Naive thymus-derived CD8-positive, alpha-beta T cell (primary cell): ENCODE measurements at regions not wholly inside any gene's neighbourhood (a gene's known extent, or its start where the extent isn't known, plus 50 kb on each side); places are given as distances from the start of the nearest gene placed in this dataset.
A peak's percentile ranks its signal among the peaks of the same experiment; 100 is the strongest.

Source experiments
- ATAC-seq, 2 donors: fragments of 150-1000 bp; cut with Tn5 transposase in 1 of 2; sonication (Bioruptor Pico), chemical (Tn5 transposase) in 1 of 2; 1 replicate in 1 of 2; 2 replicates in 1 of 2; pipeline ENCODE4 v1.10.0; 2021; ENCODE audit warnings: mild to moderate bottlenecking in 2 of 2, moderate library complexity in 2 of 2
- POLR2A ChIA-PET: fragments of 350-600 bp; sonication (Branson Sonifier 250); formaldehyde crosslinking; loops from one replicate; lab custom pipeline; 2021; ENCODE audit warnings: antibody characterized with exemption; lab: Charles Lee
- DNase-seq, 10 donors: peaks; one replicate each; pipeline versions ENCODE4 v3.0.0 to v3.0.0-alpha.2; 2020 to 2022
- H3K27ac Mint-ChIP-seq, 10 donors: one replicate each; pipeline ENCODE4 v1.8.0; 2020 to 2022; ENCODE audit warnings: mild to moderate bottlenecking in 10 of 10, mixed read lengths in 10 of 10, moderate library complexity in 4 of 10, inconsistent platforms in 1 of 10
- H3K27me3 Mint-ChIP-seq, 5 donors: one replicate each; pipeline ENCODE4 v1.8.0; 2021 to 2022; ENCODE audit warnings: mixed read lengths in 5 of 5
- H3K36me3 Mint-ChIP-seq, 3 donors: one replicate each; pipeline ENCODE4 v1.8.0; 2020 to 2022; ENCODE audit warnings: mixed read lengths in 3 of 3, mild to moderate bottlenecking in 2 of 3, inconsistent platforms in 1 of 3
- H3K4me1 Mint-ChIP-seq, 4 donors: one replicate each; pipeline ENCODE4 v1.8.0; 2021 to 2022; ENCODE audit warnings: mixed read lengths in 4 of 4
- H3K4me3 Mint-ChIP-seq, 10 donors: one replicate each; pipeline ENCODE4 v1.8.0; 2020 to 2022; ENCODE audit warnings: mild to moderate bottlenecking in 10 of 10, mixed read lengths in 10 of 10, moderate library complexity in 6 of 10, inconsistent platforms in 1 of 10
- H3K9me3 Mint-ChIP-seq, 9 donors: one replicate each; pipeline ENCODE4 v1.8.0; 2020 to 2022; ENCODE audit warnings: mixed read lengths in 9 of 9, mild to moderate bottlenecking in 3 of 9, inconsistent platforms in 1 of 9, moderate library complexity in 1 of 9

DNA sequence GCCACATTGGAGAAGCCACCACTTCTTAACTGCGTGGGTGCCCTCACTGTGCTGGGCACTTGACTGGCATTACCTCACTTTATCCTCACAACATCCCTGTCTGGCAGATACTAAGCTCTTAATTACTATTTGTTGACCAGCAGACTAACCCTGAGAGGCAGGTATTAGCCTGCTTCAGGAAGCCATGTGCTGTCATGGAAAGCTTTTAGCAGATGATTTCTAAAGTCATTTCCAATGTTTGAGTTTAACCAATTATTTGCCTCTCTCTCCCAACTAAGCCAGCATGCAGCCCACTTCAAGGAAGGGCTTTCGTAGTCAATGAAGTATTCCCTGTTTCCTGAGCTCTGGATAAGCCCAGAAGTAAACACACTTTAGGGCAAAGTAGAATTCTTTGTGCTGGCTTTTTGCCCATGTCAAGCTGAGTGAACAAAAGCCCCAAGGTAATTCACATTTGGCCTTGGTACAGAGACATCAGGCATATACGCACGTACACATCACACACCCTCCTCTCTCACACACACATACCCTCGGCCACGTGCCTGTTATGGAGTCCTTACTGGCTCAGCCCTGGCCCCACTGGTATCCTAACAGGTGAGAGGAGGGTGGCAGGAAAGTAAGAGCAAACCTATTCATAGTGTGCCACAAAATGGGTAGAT, 108.6 kb downstream of the C1D start:
- no peaks in the 10 kb centered on the region for H3K36me3 Mint-ChIP-seq
- H3K4me3 Mint-ChIP-seq = no peak overlapping the region
- ATAC-seq (no peak), DNase-seq (no peak)
- H3K9me3 Mint-ChIP-seq = peaks cover 0 to 9% (median 0%) of the 10 kb centered on the region in 9 donors
- H3K27ac Mint-ChIP-seq = no peak overlapping the region
- peaks cover 0 to 4% (median 0%) of the 10 kb centered on the region in 4 donors for H3K4me1 Mint-ChIP-seq
- peaks cover 0 to 60% (median 14%) of the 10 kb centered on the region in 5 donors for H3K27me3 Mint-ChIP-seq
- POLR2A ChIA-PET = no interaction called here

- POLR2A ChIA-PET = no interaction called here
- peaks cover 4 to 45% (median 12%) of the 10 kb centered on the region in 5 donors for H3K27me3 Mint-ChIP-seq
- H3K4me3 Mint-ChIP-seq = no peak overlapping the region
- ATAC-seq = no peak
- no peaks in the 10 kb centered on the region for H3K4me1 Mint-ChIP-seq
- H3K27ac Mint-ChIP-seq = no peak overlapping the region
- no peak for DNase-seq
- H3K9me3 Mint-ChIP-seq = peaks cover 0 to 9% (median 2%) of the 10 kb centered on the region in 9 donors
- H3K36me3 Mint-ChIP-seq = no peaks in the 10 kb centered on the region
Observed at GRCh38 chr2:67955748-67956603, 106.8 kb downstream of the C1D start.

DNA sequence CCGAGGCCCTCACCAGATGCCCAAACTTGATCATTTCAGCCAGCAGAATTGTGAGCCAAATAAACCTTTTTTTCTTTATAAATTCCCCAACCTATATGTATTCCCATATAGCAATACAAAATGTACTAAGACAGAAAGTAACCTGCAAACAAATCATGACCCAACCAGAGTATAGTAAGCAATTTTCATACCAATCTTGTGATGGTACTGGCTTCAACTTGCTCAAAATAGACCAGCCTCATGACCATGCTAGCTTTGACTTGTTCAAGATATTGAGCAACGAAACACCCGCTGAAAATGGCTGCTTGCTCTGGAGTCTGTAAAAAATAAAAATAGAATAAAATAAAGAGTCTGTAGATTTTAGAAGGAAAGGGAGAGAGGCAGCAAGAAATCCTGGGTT, 97.6 kb downstream of the C1D start:
- no peak overlapping the region for H3K27ac Mint-ChIP-seq
- H3K36me3 Mint-ChIP-seq = no peaks in the 10 kb centered on the region
- no peaks in the 10 kb centered on the region for H3K4me1 Mint-ChIP-seq
- H3K9me3 Mint-ChIP-seq = peaks cover 0 to 4% (median 0%) of the 10 kb centered on the region in 9 donors
- ATAC-seq (no peak), DNase-seq (no peak)
- POLR2A ChIA-PET = no interaction called here
- peaks cover 0 to 16% (median 7%) of the 10 kb centered on the region in 5 donors for H3K27me3 Mint-ChIP-seq
- H3K4me3 Mint-ChIP-seq = no peak overlapping the region

- POLR2A ChIA-PET = no interaction called here
- ATAC-seq = no peak
- Mint-ChIP-seq H3K36me3 (no peaks in the 10 kb centered on the region), H3K9me3 (no peaks in the 10 kb centered on the region), H3K27ac (no peak overlapping the region), H3K27me3 (peaks cover 3 to 19% (median 9%) of the 10 kb centered on the region in 5 donors), H3K4me3 (no peak overlapping the region), H3K4me1 (peaks cover 1 to 3% (median 2%) of the 10 kb centered on the region in 4 donors)
- DNase-seq = no peak
Observed at GRCh38 chr2:67970071-67970470, 92.7 kb downstream of the C1D start.

DNA sequence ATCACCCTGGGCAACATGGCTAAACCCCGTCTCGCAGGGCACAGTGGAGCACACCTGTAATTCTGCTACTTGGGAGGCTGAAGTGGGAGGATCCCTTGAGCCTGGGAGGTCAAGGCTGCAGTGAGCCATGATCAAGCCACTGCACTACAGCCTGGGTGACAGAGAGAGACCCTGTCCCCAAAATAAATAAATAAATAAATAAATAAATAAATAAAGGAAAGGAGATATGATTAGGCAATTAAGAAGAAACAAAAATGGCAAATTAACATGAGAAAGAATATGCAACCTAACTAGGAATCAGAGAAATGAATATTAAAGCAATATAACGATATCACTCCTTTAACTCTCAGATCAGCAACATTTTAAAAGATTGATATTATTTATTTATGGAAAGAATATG, 92.3 kb downstream of the C1D start:
- Mint-ChIP-seq H3K36me3 (no peaks in the 10 kb centered on the region), H3K4me1 (peaks cover 2 to 6% (median 3%) of the 10 kb centered on the region in 4 donors), H3K9me3 (no peaks in the 10 kb centered on the region), H3K4me3 (no peak overlapping the region), H3K27ac (no peak overlapping the region), H3K27me3 (peaks cover 5 to 22% (median 6%) of the 10 kb centered on the region in 5 donors)
- no peak for DNase-seq
- no peak for ATAC-seq
- POLR2A ChIA-PET = no interaction called here

DNA sequence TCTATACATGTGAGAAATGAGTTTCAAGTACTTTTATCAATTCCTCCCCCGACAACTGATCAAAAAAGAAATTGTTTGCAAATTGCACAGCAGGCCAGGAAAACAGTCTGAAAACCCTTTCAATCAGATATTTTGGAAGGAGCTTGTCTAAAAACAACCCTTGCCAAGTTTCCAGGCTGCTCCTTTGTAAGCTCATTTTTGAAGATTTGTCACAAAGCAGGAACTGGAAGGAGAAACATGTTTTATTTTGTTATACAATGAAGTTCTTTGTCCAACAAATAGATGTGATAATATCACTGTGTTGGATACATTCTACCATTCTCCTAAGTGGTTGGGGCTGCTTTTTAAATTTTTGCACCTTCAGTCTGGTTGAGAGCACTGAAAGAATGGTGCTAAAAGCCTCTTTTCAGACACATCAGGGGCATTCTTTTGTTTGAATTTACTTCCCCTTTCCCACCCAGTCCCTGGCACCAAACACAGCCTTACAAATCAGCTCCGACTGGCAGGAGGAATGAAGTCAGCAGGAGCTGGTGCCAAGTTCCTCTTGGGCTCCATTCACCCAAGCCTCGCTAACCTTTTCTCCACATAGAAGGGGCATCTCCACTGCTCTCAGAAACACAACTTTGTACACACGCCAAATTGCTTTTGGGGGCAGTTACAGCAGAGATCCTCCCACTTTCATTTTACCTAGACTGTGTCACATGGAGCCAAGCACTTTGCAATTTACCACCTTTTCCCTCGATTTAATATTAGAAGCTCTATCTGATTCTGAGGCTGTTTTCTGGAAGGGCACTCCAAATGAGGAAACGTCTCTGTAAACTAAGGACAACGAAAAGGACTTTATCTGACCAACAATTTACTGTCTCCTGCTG, 88.0 kb downstream of the C1D start:
- peak overlapping the region in 1 of 10 donors; percentile 38 for H3K4me3 Mint-ChIP-seq
- no peak for ATAC-seq
- H3K27ac Mint-ChIP-seq = no peak overlapping the region
- H3K9me3 Mint-ChIP-seq = no peaks in the 10 kb centered on the region
- peaks cover 2 to 6% (median 3%) of the 10 kb centered on the region in 4 donors for H3K4me1 Mint-ChIP-seq
- H3K36me3 Mint-ChIP-seq = no peaks in the 10 kb centered on the region
- H3K27me3 Mint-ChIP-seq = peaks cover 6 to 18% (median 9%) of the 10 kb centered on the region in 5 donors
- POLR2A ChIA-PET = no interaction called here
- DNase-seq = no peak

DNA sequence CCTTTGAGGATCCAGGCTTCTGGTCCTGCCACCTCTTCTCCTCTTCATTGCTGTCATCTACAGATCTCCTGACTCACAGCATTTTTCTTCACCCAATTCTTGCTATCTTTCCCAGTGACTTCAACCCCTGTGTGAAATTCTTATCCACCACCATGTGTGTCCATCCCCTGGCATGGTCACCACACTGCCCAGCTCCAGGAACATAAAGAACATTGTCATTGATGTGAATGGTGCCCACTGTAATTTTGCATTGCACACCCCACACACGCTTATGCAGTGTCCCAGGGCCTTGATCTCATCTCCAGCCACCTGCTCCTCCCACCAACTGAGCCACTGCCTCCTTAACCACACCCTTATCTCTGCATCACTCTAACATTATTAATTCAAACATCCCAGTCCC, 85.3 kb downstream of the C1D start:
- ATAC-seq (no peak), DNase-seq (no peak)
- Mint-ChIP-seq H3K4me3 (no peak overlapping the region), H3K27me3 (peaks cover 0 to 17% (median 10%) of the 10 kb centered on the region in 5 donors), H3K36me3 (peaks cover 0 to 4% (median 0%) of the 10 kb centered on the region in 3 donors), H3K27ac (no peak overlapping the region), H3K4me1 (peaks cover 0 to 6% (median 3%) of the 10 kb centered on the region in 4 donors), H3K9me3 (peaks cover 0 to 4% (median 0%) of the 10 kb centered on the region in 9 donors)
- POLR2A ChIA-PET = no interaction called here

DNA sequence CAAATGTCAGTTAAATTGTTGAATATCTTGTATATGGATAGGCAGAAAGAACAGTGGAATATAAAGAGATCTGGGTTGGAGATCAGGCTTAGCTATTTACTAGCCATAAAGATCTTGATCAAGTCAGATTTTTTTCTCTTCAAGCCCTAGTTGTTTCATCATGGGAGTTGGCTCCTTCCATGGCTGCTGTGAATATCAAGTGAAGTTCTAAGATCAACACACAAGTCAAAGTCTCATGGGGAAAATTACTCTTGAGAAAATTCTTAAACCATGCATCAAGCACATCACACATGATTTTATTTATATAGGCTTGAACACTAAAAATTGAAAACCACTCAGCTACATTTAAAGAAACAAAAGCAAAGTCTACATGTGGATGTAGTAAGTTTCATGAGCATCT, 79.8 kb downstream of the C1D start:
- H3K36me3 Mint-ChIP-seq = peaks cover 0 to 4% (median 0%) of the 10 kb centered on the region in 3 donors
- H3K4me3 Mint-ChIP-seq = no peak overlapping the region
- peak overlapping the region in 1 of 10 donors; percentile 35 for H3K27ac Mint-ChIP-seq
- no peak for ATAC-seq
- POLR2A ChIA-PET = no interaction called here
- peaks cover 0 to 5% (median 0%) of the 10 kb centered on the region in 9 donors for H3K9me3 Mint-ChIP-seq
- no peak for DNase-seq
- H3K4me1 Mint-ChIP-seq = no peaks in the 10 kb centered on the region
- peaks cover 4 to 32% (median 18%) of the 10 kb centered on the region in 5 donors for H3K27me3 Mint-ChIP-seq

DNA sequence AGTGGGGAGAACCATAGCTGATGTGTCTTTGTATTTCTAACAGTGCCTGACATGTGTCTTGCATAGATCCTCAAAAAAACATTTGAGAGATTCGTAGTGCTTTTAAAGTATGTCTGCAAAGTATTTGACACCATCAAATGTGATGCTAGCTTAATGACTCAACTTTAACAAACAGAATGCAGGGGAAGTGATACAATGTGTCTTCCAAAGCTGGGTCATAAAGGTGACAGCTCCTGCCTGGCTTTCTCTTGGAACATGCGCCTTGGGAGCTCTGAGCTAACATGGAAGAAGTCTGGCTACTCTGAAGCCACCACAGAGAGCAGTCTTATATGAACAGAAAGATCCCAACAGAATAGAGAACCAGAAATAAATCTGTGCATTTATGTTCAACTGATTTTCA, 78.2 kb downstream of the C1D start:
- no peak overlapping the region for H3K4me3 Mint-ChIP-seq
- no peaks in the 10 kb centered on the region for H3K4me1 Mint-ChIP-seq
- H3K36me3 Mint-ChIP-seq = peaks cover 0 to 4% (median 0%) of the 10 kb centered on the region in 3 donors
- POLR2A ChIA-PET = no interaction called here
- H3K27me3 Mint-ChIP-seq = peaks cover 5 to 32% (median 18%) of the 10 kb centered on the region in 5 donors
- no peak overlapping the region for H3K27ac Mint-ChIP-seq
- ATAC-seq (no peak), DNase-seq (no peak)
- peaks cover 0 to 12% (median 3%) of the 10 kb centered on the region in 9 donors for H3K9me3 Mint-ChIP-seq

DNA sequence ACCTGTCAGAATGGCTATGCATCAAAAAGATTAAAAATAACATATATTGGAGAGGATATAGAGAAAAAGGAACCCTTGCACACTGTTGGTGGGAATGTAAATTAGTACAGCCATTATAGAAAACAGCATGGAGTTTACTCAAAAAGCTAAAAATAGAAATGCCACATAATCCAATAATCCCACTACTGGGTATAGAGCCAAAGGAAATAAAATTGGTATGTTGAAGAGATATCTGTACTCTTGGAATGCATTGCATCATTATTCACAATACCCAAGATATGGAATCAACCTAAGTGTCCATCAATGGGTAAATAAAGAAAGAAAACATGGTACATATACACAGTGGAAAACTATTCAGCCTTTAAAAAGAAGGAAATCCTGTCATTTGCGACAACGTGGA, 77.2 kb downstream of the C1D start:
- Mint-ChIP-seq H3K27me3 (peaks cover 6 to 32% (median 18%) of the 10 kb centered on the region in 5 donors), H3K4me1 (no peaks in the 10 kb centered on the region), H3K4me3 (no peak overlapping the region), H3K36me3 (peaks cover 0 to 4% (median 0%) of the 10 kb centered on the region in 3 donors), H3K9me3 (peaks cover 0 to 12% (median 3%) of the 10 kb centered on the region in 9 donors), H3K27ac (no peak overlapping the region)
- ATAC-seq (no peak), DNase-seq (no peak)
- POLR2A ChIA-PET = no interaction called here

- ATAC-seq = no peak
- DNase-seq = no peak
- H3K27ac Mint-ChIP-seq = no peak overlapping the region
- no peaks in the 10 kb centered on the region for H3K4me1 Mint-ChIP-seq
- peaks cover 0 to 12% (median 3%) of the 10 kb centered on the region in 9 donors for H3K9me3 Mint-ChIP-seq
- no peak overlapping the region for H3K4me3 Mint-ChIP-seq
- POLR2A ChIA-PET = no interaction called here
- peaks cover 0 to 3% (median 0%) of the 10 kb centered on the region in 3 donors for H3K36me3 Mint-ChIP-seq
- H3K27me3 Mint-ChIP-seq = peaks cover 6 to 33% (median 18%) of the 10 kb centered on the region in 5 donors
Observed at GRCh38 chr2:67986258-67986657, 76.5 kb downstream of the C1D start.
